SK-N-SH treated with all-trans-retinoic acid at 6 μM for 48 hours (cell line): ENCODE measurements at regions not wholly inside any gene's neighbourhood (a gene's known extent, or its start where the extent isn't known, plus 50 kb on each side); places are given as distances from the start of the nearest gene placed in this dataset.

Experiments
- ATAC-seq: fragments of 200-7000 bp; cut with Tn5 transposase; 3 replicates; pipeline ENCODE4 v1.9.1; 2020; ENCODE audit warnings: mild to moderate bottlenecking, moderate library complexity
- ARNTL ChIP-seq: fragments of 450-650 bp; formaldehyde crosslinking; IDR thresholded peaks from 2 replicates; pipeline ENCODE4 v1.5.0; 2020; ENCODE audit warnings: low read depth, mild to moderate bottlenecking, moderate library complexity, borderline replicate concordance
- BACH2 ChIP-seq: fragments of 250-450 bp; sonication (Bioruptor Pico); IDR thresholded peaks from 2 replicates; pipeline ENCODE4 v1.9.0; 2021; ENCODE audit warnings: mild to moderate bottlenecking, borderline replicate concordance
- CREB5 ChIP-seq: fragments of 250-450 bp; sonication (Bioruptor Pico); IDR thresholded peaks from 2 replicates; pipeline ENCODE4 v1.5.1; 2020; ENCODE audit warnings: low read depth, mild to moderate bottlenecking, moderate library complexity
- CSDC2 ChIP-seq: fragments of 250-450 bp; sonication (Bioruptor Pico); IDR thresholded peaks from 2 replicates; pipeline ENCODE4 v1.5.0; 2020; ENCODE audit warnings: mild to moderate bottlenecking, moderate library complexity
- CSRNP3 ChIP-seq: fragments of 250-450 bp; sonication (Bioruptor Pico); IDR thresholded peaks from 2 replicates; pipeline ENCODE4 v1.5.1; 2021; ENCODE audit warnings: mild to moderate bottlenecking, moderate library complexity
- ESRRG ChIP-seq: fragments of 250-450 bp; sonication (Bioruptor Pico); IDR thresholded peaks from 2 replicates; pipeline ENCODE4 v1.6.1; 2021; ENCODE audit warnings: mild to moderate bottlenecking
- GLIS3 ChIP-seq: fragments of 250-450 bp; sonication (Bioruptor Pico); IDR thresholded peaks from 2 replicates; pipeline ENCODE4 v1.5.0; 2020; ENCODE audit warnings: mild to moderate bottlenecking, moderate library complexity
- ISL1 ChIP-seq: fragments of 250-450 bp; sonication (Bioruptor Pico); IDR thresholded peaks from 2 replicates; pipeline ENCODE4 v2.1.2; 2022; ENCODE audit warnings: mild to moderate bottlenecking, moderate library complexity
- OSR1 ChIP-seq: fragments of 250-450 bp; sonication (Bioruptor Pico); IDR thresholded peaks from 2 replicates; pipeline ENCODE4 v1.8.0; 2022; ENCODE audit warnings: moderate library complexity, mild to moderate bottlenecking, inconsistent platforms
- POU6F1 ChIP-seq: fragments of 250-450 bp; sonication (Bioruptor Pico); IDR thresholded peaks from 2 replicates; pipeline ENCODE4 v1.8.0; 2021; ENCODE audit warnings: low read depth, mild to moderate bottlenecking, moderate library complexity, borderline replicate concordance
- PPARA ChIP-seq: fragments of 250-450 bp; sonication (Bioruptor Pico); IDR thresholded peaks from 2 replicates; pipeline ENCODE4 v1.5.0; 2020; ENCODE audit warnings: mild to moderate bottlenecking, borderline replicate concordance
- RARB ChIP-seq: fragments of 250-450 bp; sonication (Bioruptor Pico); IDR thresholded peaks from 2 replicates; pipeline ENCODE4 v1.8.0; 2021; ENCODE audit warnings: mild to moderate bottlenecking, moderate library complexity
- SNAI2 ChIP-seq: fragments of 250-450 bp; sonication (Bioruptor Pico); IDR thresholded peaks from 2 replicates; pipeline ENCODE4 v1.5.0; 2020; ENCODE audit warnings: mild to moderate bottlenecking, moderate library complexity
- TOX ChIP-seq: fragments of 250-450 bp; sonication (Bioruptor Pico); IDR thresholded peaks from 2 replicates; pipeline ENCODE4 v1.8.0; 2021; ENCODE audit warnings: mild to moderate bottlenecking, moderate library complexity, borderline replicate concordance
- ZC3H10 ChIP-seq: fragments of 250-450 bp; sonication (Bioruptor Pico); IDR thresholded peaks from 2 replicates; pipeline ENCODE4 v1.5.1; 2021; ENCODE audit warnings: mild to moderate bottlenecking, moderate library complexity
- ZFP3 ChIP-seq: fragments of 250-450 bp; sonication (Bioruptor Pico); IDR thresholded peaks from 2 replicates; pipeline ENCODE4 v1.5.0; 2020; ENCODE audit warnings: mild to moderate bottlenecking, moderate library complexity
- ZFP30 ChIP-seq: fragments of 450-650 bp; formaldehyde crosslinking; IDR thresholded peaks from 2 replicates; pipeline ENCODE4 v1.5.0; 2022; ENCODE audit warnings: mild to moderate bottlenecking, moderate library complexity
- ZNF565 ChIP-seq: fragments of 450-650 bp; formaldehyde crosslinking; conservative IDR thresholded peaks from 2 replicates; pipeline ENCODE4 v1.5.0; 2020; ENCODE audit warnings: low read depth, mild to moderate bottlenecking, moderate library complexity
- ZNF70 ChIP-seq: fragments of 450-650 bp; formaldehyde crosslinking; IDR thresholded peaks from 2 replicates; pipeline ENCODE4 v1.5.0; 2020; ENCODE audit warnings: mild to moderate bottlenecking, moderate library complexity
- ZNF8 ChIP-seq: fragments of 450-650 bp; formaldehyde crosslinking; IDR thresholded peaks from 2 replicates; pipeline ENCODE4 v1.5.0; 2020; ENCODE audit warnings: mild to moderate bottlenecking, moderate library complexity
- TF ChIP-seq, protein P1 (sequence below): fragments of 250-450 bp; sonication (Bioruptor Pico); IDR thresholded peaks from 2 replicates; pipeline ENCODE4 v1.8.0; 2020; ENCODE audit warnings: mild to moderate bottlenecking, moderate library complexity, borderline replicate concordance
- TF ChIP-seq, protein P2 (sequence below): fragments of 250-450 bp; sonication (Bioruptor Pico); IDR thresholded peaks from 2 replicates; pipeline ENCODE4 v1.5.0; 2020; ENCODE audit warnings: mild to moderate bottlenecking, moderate library complexity

- TF ChIP-seq, protein P1, sequence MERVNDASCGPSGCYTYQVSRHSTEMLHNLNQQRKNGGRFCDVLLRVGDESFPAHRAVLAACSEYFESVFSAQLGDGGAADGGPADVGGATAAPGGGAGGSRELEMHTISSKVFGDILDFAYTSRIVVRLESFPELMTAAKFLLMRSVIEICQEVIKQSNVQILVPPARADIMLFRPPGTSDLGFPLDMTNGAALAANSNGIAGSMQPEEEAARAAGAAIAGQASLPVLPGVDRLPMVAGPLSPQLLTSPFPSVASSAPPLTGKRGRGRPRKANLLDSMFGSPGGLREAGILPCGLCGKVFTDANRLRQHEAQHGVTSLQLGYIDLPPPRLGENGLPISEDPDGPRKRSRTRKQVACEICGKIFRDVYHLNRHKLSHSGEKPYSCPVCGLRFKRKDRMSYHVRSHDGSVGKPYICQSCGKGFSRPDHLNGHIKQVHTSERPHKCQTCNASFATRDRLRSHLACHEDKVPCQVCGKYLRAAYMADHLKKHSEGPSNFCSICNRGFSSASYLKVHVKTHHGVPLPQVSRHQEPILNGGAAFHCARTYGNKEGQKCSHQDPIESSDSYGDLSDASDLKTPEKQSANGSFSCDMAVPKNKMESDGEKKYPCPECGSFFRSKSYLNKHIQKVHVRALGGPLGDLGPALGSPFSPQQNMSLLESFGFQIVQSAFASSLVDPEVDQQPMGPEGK (CRISPR knock-in tag), result no peak
- no peak for TF ChIP-seq ISL1 (CRISPR knock-in tag)
- no peak for TF ChIP-seq BACH2 (CRISPR knock-in tag)
- TF ChIP-seq RARB (CRISPR knock-in tag), result no peak
- TF ChIP-seq OSR1 (CRISPR knock-in tag), result no peak
- no peak for TF ChIP-seq CSRNP3 (CRISPR knock-in tag)
- TF ChIP-seq ZNF565 (CRISPR knock-in tag), result no peak
- TF ChIP-seq ESRRG (CRISPR knock-in tag), result no peak
- no peak for TF ChIP-seq ZFP30 (CRISPR knock-in tag)
- no peak for TF ChIP-seq TOX (CRISPR knock-in tag)
- TF ChIP-seq ZNF70, result no peak
- no peak for ATAC-seq
Measured at GRCh38 chr1:104593413-104594187, 843.9 kb downstream of the AMY1C start.

GRCh38 chr1:104617474-104617873 lies 867.8 kb downstream of the AMY1C start:
- TF ChIP-seq ZC3H10, result no peak
- no peak for TF ChIP-seq TOX (CRISPR knock-in tag)
- no peak for TF ChIP-seq ZNF565 (CRISPR knock-in tag)
- TF ChIP-seq, protein P1 (CRISPR knock-in tag), result no peak
- TF ChIP-seq, protein P2, sequence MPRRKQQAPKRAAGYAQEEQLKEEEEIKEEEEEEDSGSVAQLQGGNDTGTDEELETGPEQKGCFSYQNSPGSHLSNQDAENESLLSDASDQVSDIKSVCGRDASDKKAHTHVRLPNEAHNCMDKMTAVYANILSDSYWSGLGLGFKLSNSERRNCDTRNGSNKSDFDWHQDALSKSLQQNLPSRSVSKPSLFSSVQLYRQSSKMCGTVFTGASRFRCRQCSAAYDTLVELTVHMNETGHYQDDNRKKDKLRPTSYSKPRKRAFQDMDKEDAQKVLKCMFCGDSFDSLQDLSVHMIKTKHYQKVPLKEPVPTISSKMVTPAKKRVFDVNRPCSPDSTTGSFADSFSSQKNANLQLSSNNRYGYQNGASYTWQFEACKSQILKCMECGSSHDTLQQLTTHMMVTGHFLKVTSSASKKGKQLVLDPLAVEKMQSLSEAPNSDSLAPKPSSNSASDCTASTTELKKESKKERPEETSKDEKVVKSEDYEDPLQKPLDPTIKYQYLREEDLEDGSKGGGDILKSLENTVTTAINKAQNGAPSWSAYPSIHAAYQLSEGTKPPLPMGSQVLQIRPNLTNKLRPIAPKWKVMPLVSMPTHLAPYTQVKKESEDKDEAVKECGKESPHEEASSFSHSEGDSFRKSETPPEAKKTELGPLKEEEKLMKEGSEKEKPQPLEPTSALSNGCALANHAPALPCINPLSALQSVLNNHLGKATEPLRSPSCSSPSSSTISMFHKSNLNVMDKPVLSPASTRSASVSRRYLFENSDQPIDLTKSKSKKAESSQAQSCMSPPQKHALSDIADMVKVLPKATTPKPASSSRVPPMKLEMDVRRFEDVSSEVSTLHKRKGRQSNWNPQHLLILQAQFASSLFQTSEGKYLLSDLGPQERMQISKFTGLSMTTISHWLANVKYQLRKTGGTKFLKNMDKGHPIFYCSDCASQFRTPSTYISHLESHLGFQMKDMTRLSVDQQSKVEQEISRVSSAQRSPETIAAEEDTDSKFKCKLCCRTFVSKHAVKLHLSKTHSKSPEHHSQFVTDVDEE (CRISPR knock-in tag), result no peak
- TF ChIP-seq POU6F1 (CRISPR knock-in tag), result no peak
- TF ChIP-seq ESRRG (CRISPR knock-in tag), result no peak
- no peak for TF ChIP-seq CSDC2 (CRISPR knock-in tag)
- TF ChIP-seq ZNF8 (CRISPR knock-in tag), result no peak
- TF ChIP-seq ZNF70, result no peak
- no peak for TF ChIP-seq SNAI2 (CRISPR knock-in tag)
- no peak for TF ChIP-seq ISL1 (CRISPR knock-in tag)
- TF ChIP-seq ZFP3 (CRISPR knock-in tag), result no peak
- no peak for TF ChIP-seq CREB5 (CRISPR knock-in tag)
- TF ChIP-seq CSRNP3 (CRISPR knock-in tag), result no peak
- no peak for TF ChIP-seq PPARA (CRISPR knock-in tag)
- TF ChIP-seq GLIS3 (CRISPR knock-in tag), result no peak
- TF ChIP-seq BACH2 (CRISPR knock-in tag), result no peak
- no peak for TF ChIP-seq OSR1 (CRISPR knock-in tag)
- no peak for TF ChIP-seq ARNTL (CRISPR knock-in tag)
- no peak for ATAC-seq
